ENCODE measurements at regions not wholly inside any gene's neighbourhood (a gene's known extent, or its start where the extent isn't known, plus 50 kb on each side); places are given as distances from the start of the nearest gene placed in this dataset.

GRCh38 chr1:214854126-214854875, 228.2 kb upstream of the KCNK2 start:
- TF ChIP-seq CTCF (IDR thresholded peaks at IDR 0.05) (no peak), POLR2A (IDR thresholded peaks at IDR 0.05) (no peak)
